ENCODE measurements at regions not wholly inside any gene's neighbourhood (a gene's known extent, or its start where the extent isn't known, plus 50 kb on each side); places are given as distances from the start of the nearest gene placed in this dataset.

DNA sequence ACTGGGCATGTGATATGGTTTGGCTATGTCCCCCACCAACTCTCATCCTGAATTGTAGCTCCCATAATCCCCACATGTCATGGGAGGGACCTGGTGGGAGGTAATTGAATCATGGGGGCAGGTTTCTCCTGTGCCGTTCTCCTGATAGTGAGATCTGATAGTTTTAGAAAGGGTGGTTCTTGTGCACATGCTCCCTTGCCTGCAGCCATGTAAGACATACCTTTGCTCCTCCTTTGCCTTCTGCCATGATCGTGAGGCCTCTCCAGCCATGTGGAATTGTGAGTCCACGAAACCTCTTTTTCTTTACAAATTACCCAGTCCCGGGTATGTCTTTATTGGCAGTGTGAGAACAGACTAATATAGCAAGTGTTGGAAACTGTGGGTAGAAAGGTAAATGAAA is 99.5 kb upstream of the HMCN1 start:
- no peaks in the 10 kb centered on the region for H3K4me1 Mint-ChIP-seq
- no peak overlapping the region for H3K27ac Mint-ChIP-seq (ENCODE audit: unreplicated experiment)
- H3K27me3 Mint-ChIP-seq (ENCODE audit: low read depth), result no peaks in the 10 kb centered on the region
- DNase-seq (ENCODE audit: low read depth, low spot score), result no peak
- H3K36me3 Mint-ChIP-seq (ENCODE audit: low read depth), result peaks cover 12% of the 10 kb centered on the region
- TF ChIP-seq CTCF (conservative IDR thresholded peaks at IDR 0.05), result no peak
- H3K4me3 Mint-ChIP-seq, result no peak overlapping the region
- peaks cover 9% of the 10 kb centered on the region for H3K9me3 Mint-ChIP-seq

DNA sequence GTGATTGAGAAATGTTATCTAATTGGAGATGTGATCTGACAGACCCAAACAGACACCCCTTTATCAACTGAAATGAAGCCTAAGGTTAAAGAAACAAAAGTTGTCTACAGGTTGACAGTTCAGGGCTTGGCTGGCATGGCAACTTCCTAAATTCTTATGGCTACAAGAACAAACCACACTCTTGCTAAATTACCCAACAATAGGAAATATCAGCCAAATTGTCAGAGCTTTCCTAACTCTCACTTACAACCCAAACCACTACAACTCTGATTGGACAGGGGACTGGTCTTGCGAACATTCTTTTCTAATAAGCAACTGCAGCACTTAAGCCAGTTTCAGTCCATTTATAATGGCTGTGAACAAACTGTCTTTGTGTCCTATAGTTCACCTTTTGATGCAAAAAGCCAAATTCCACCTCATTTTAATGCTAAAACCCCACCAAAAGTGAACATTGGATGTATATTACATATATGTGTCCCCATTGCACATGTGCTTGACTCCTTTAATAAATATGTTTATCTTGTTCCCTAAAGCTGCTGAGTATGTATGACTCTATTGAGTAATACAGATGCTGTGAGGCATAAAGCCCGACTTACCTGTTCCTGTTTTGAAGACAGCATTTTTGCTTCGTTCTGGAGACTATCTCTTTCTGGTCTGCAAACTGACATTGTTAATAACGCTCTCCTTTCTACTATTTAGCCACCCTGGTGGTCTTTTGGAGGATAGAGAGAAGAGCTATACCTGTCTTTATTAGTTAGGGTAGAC is 101.3 kb upstream of the HMCN1 start:
- Mint-ChIP-seq H3K27me3 (ENCODE audit: low read depth) (no peaks in the 10 kb centered on the region), H3K4me1 (no peaks in the 10 kb centered on the region), H3K4me3 (no peak overlapping the region), H3K27ac (ENCODE audit: unreplicated experiment) (no peak overlapping the region), H3K9me3 (peaks cover 6% of the 10 kb centered on the region), H3K36me3 (ENCODE audit: low read depth) (peaks cover 6% of the 10 kb centered on the region)
- no peak for DNase-seq (ENCODE audit: low read depth, low spot score)
- TF ChIP-seq CTCF (conservative IDR thresholded peaks at IDR 0.05), result no peak

DNA sequence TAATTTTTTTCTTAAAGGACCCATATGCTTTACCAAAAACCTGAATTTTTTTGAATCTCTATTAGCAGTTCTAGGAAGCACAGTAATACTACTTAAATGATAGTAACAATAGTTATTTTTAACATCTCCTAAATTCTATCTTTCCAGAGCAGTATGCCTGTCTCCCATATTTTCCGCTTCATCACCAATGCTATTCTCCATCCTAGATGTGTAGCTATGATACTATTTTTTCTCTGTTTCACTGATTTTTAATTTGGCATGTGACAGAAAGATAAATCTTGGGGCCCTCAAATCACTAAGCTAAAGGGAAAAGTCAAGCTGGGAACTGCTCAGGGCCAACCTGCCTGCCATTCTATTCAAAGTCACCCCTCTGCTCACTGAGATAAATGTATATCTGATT is 102.3 kb upstream of the HMCN1 start:
- no peak overlapping the region for H3K27ac Mint-ChIP-seq (ENCODE audit: unreplicated experiment)
- H3K27me3 Mint-ChIP-seq (ENCODE audit: low read depth), result no peaks in the 10 kb centered on the region
- DNase-seq (ENCODE audit: low read depth, low spot score), result no peak
- H3K36me3 Mint-ChIP-seq (ENCODE audit: low read depth), result peaks cover under 1% of the 10 kb centered on the region
- H3K9me3 Mint-ChIP-seq, result peaks cover 3% of the 10 kb centered on the region
- no peak for TF ChIP-seq CTCF (conservative IDR thresholded peaks at IDR 0.05)
- H3K4me1 Mint-ChIP-seq, result no peaks in the 10 kb centered on the region
- no peak overlapping the region for H3K4me3 Mint-ChIP-seq

DNA sequence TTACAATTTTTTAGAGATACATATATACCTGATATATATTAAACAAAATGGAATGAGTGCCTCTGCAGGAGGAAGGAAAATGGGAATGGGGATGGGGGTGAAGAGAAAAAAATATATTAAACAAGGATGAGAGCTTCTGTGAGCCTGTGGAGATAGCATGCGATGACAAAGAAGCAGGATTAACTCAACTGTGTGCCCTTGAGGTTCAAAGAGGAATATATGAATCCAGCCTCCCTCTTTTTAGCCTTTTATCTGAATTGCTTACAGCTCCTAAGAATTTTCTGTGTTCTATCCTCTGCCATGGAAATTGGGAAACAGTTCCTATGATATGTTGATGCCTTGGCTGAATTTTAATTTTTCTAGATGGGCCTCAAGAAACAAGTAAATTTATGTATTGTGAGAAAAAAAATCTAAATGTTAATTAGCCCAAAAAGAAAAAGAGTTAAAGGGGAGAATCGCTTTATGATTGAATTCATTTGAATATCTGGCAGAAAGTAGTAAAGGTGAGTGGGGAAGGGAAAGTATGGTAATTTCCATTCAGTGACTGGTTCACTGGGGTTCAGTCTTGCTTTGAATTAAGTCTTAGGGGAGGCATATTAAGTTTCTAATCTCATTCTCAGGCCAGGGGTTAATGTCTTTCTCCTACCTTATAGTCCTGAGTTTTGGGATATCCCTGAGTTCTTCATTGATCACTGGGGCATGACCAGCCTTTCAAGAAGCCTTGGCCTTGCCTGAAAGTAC is 106.3 kb upstream of the HMCN1 start:
- no peak overlapping the region for H3K4me3 Mint-ChIP-seq
- H3K36me3 Mint-ChIP-seq (ENCODE audit: low read depth), result no peaks in the 10 kb centered on the region
- no peak for TF ChIP-seq CTCF (conservative IDR thresholded peaks at IDR 0.05)
- H3K27me3 Mint-ChIP-seq (ENCODE audit: low read depth), result no peaks in the 10 kb centered on the region
- no peak overlapping the region for H3K27ac Mint-ChIP-seq (ENCODE audit: unreplicated experiment)
- H3K4me1 Mint-ChIP-seq, result no peaks in the 10 kb centered on the region
- H3K9me3 Mint-ChIP-seq, result no peaks in the 10 kb centered on the region
- DNase-seq (ENCODE audit: low read depth, low spot score), result no peak

DNA sequence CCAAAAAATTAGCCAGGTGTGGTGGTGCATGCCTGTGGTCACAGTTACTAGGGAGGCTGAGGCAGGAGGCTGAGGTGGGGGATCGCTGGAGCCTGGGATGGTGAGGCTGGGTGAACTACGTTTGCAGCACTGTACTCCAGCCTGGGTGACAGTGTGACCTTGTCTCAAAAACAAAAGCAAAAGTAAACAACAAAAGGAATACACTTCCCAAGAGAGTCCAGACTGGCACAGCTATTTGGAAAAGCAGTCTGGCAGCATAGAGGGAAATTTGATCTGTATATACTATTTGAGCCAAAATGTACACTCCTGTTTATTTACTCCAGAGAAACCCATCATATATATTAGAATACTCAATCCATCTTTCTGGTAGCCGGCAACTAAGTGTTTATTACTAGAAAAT is 107.0 kb upstream of the HMCN1 start:
- Mint-ChIP-seq H3K27me3 (ENCODE audit: low read depth) (no peaks in the 10 kb centered on the region), H3K4me1 (no peaks in the 10 kb centered on the region), H3K36me3 (ENCODE audit: low read depth) (no peaks in the 10 kb centered on the region), H3K9me3 (no peaks in the 10 kb centered on the region), H3K27ac (ENCODE audit: unreplicated experiment) (no peak overlapping the region), H3K4me3 (no peak overlapping the region)
- DNase-seq (ENCODE audit: low read depth, low spot score), result no peak
- TF ChIP-seq CTCF (conservative IDR thresholded peaks at IDR 0.05), result no peak
